A673 (cell line): ENCODE measurements at regions not wholly inside any gene's neighbourhood (a gene's known extent, or its start where the extent isn't known, plus 50 kb on each side); places are given as distances from the start of the nearest gene placed in this dataset.

Experiments used
- BruUV-seq: library from RNA; stranded (reverse); fragments of 400-500 nt; replicated peaks from 2 replicates; lab custom pipeline; 2021; lab: Mats Ljungman, UMichigan
- CTCF ChIA-PET: fragments of 300-600 bp; sonication (Branson Sonifier 250); formaldehyde crosslinking; loops from one replicate; lab custom pipeline; 2022; ENCODE audit warnings: antibody characterized with exemption; lab: Charles Lee
- POLR2A ChIA-PET: fragments of 300-600 bp; sonication (Branson Sonifier 250); formaldehyde crosslinking; loops from one replicate; lab custom pipeline; 2022; ENCODE audit warnings: antibody characterized with exemption; ENCODE audit not compliant: low non-redundant PET; lab: Charles Lee
- DNase-seq: peaks from one replicate; pipeline ENCODE4 v3.0.0-alpha.2; 2015; ENCODE audit warnings: low spot score
- H3K27ac ChIP-seq: fragments of 200-600 bp; sonication (generic); 2 replicates; pipeline ENCODE4 v1.5.1; 2016; ENCODE audit warnings: mixed run types, low read depth, mild to moderate bottlenecking, mixed read lengths, antibody characterized with exemption, low read length; ENCODE audit not compliant: poor library complexity, severe bottlenecking
- H3K27me3 ChIP-seq: fragments of 200-600 bp; sonication (generic); replicated peaks from 2 replicates; pipeline ENCODE4 v1.6.1; 2017; ENCODE audit warnings: mixed run types, low read depth, mild to moderate bottlenecking, mixed read lengths, antibody characterized with exemption, low read length; ENCODE audit not compliant: insufficient read depth, poor library complexity
- H3K36me3 ChIP-seq: fragments of 200-600 bp; sonication (generic); 2 replicates; pipeline ENCODE4 v1.6.1; 2016; ENCODE audit warnings: mixed run types, mild to moderate bottlenecking, mixed read lengths, antibody characterized with exemption, low read length; ENCODE audit not compliant: insufficient read depth, poor library complexity, severe bottlenecking
- H3K4me1 ChIP-seq: fragments of 200-600 bp; sonication (generic); 2 replicates; pipeline ENCODE4 v1.6.1; 2017; ENCODE audit warnings: mixed run types, mild to moderate bottlenecking, mixed read lengths, antibody characterized with exemption, low read length; ENCODE audit not compliant: insufficient read depth, poor library complexity, severe bottlenecking
- H3K4me3 ChIP-seq: fragments of 200-600 bp; sonication (generic); 2 replicates; pipeline ENCODE4 v1.5.1; 2016; ENCODE audit warnings: low read depth, mixed run types, mild to moderate bottlenecking, mixed read lengths, low read length; ENCODE audit not compliant: poor library complexity, severe bottlenecking
- H3K9me3 ChIP-seq: fragments of 200-600 bp; sonication (generic); 2 replicates; pipeline ENCODE4 v1.6.1; 2016; ENCODE audit warnings: mixed run types, low read depth, mild to moderate bottlenecking, mixed read lengths, antibody characterized with exemption, low read length; ENCODE audit not compliant: poor library complexity, severe bottlenecking
- EZH2 ChIP-seq: fragments of 200-600 bp; sonication (generic); IDR thresholded peaks from 2 replicates; pipeline ENCODE4 v1.6.1; 2017; ENCODE audit warnings: borderline replicate concordance, low read depth, mild to moderate bottlenecking, mixed read lengths, antibody characterized with exemption, low read length; ENCODE audit not compliant: poor library complexity, severe bottlenecking
- intact Hi-C: fragments of 100-400 bp; cut with micrococcal nuclease; formaldehyde crosslinking; loops from one replicate; pipeline ENCODE4 v1.10.0; 2022; ENCODE audit not compliant: unreplicated experiment
- TF ChIP-seq, protein P1 (sequence below): fragments of 300-800, 200-600 bp; sonication (generic); conservative IDR thresholded peaks from 2 replicates; pipeline ENCODE4 v1.5.1; 2017; ENCODE audit warnings: low read depth, mild to moderate bottlenecking, antibody characterized with exemption, low read length, moderate library complexity, mixed read lengths

DNA sequence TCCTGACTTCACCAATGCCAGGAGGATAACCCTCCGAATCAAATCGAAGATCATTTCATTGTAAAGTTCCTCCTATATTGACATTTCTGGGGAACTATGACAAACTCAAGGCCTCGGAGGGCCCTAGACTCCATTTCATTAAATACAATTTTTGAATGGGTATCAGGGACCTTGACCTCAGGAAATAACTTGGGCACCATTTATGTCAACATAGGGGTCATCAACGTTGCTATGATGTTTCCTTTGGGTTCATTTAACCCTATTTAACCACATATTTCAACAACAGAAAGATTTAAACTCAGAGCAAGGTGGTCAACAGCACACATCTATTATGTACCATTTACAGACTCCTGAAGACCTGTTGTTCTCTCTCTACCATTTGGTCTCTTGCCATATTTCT, 395.1 kb downstream of the TRIML1 start:
- CTCF ChIA-PET, result no interaction called here
- BruUV-seq, result no TSS peak

DNA sequence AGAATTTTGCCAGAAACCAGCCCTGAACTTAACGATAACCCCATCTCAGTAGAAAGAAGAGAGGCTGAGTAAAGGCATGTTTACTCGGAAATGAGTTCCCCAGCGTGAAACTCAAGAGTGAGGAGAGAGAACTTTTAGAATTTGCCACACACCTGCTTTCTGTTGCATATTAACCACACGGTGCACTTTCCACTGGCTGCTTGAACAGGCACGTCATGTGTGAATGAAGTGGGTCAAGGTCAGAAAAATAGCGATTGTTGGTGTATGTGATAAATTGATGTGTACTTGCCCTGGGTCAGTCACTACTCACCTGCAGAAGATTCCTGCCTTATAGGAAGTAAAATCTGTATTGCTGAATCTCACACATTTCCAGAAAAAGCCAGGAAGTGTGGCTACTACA, 395.7 kb downstream of the TRIML1 start:
- H3K4me1 ChIP-seq, result no peaks in the 10 kb centered on the region
- ChIA-PET CTCF (no interaction called here), POLR2A (no interaction called here)
- no TSS peak for BruUV-seq
- DNase-seq, result no peak
- H3K9me3 ChIP-seq, result no peaks in the 10 kb centered on the region
- no peaks in the 10 kb centered on the region for H3K27me3 ChIP-seq
- H3K27ac ChIP-seq, result no peak overlapping the region
- no peaks in the 10 kb centered on the region for H3K36me3 ChIP-seq
- no peak for TF ChIP-seq EZH2
- TF ChIP-seq, protein P1, sequence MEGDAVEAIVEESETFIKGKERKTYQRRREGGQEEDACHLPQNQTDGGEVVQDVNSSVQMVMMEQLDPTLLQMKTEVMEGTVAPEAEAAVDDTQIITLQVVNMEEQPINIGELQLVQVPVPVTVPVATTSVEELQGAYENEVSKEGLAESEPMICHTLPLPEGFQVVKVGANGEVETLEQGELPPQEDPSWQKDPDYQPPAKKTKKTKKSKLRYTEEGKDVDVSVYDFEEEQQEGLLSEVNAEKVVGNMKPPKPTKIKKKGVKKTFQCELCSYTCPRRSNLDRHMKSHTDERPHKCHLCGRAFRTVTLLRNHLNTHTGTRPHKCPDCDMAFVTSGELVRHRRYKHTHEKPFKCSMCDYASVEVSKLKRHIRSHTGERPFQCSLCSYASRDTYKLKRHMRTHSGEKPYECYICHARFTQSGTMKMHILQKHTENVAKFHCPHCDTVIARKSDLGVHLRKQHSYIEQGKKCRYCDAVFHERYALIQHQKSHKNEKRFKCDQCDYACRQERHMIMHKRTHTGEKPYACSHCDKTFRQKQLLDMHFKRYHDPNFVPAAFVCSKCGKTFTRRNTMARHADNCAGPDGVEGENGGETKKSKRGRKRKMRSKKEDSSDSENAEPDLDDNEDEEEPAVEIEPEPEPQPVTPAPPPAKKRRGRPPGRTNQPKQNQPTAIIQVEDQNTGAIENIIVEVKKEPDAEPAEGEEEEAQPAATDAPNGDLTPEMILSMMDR, result no peak
- intact Hi-C loops, result no loop called here
- H3K4me3 ChIP-seq, result no peak overlapping the region

More for the DNA sequence above, 395.1 kb downstream of the TRIML1 start:
- no peaks in the 10 kb centered on the region for H3K4me1 ChIP-seq
- POLR2A ChIA-PET, result no interaction called here
- H3K27me3 ChIP-seq, result no peaks in the 10 kb centered on the region
- H3K27ac ChIP-seq, result no peak overlapping the region
- intact Hi-C loops, result no loop called here
- H3K4me3 ChIP-seq, result no peak overlapping the region
- TF ChIP-seq, protein P1, result no peak
- no peak for TF ChIP-seq EZH2
- H3K9me3 ChIP-seq, result no peaks in the 10 kb centered on the region
- DNase-seq, result no peak
- H3K36me3 ChIP-seq, result no peaks in the 10 kb centered on the region

DNA sequence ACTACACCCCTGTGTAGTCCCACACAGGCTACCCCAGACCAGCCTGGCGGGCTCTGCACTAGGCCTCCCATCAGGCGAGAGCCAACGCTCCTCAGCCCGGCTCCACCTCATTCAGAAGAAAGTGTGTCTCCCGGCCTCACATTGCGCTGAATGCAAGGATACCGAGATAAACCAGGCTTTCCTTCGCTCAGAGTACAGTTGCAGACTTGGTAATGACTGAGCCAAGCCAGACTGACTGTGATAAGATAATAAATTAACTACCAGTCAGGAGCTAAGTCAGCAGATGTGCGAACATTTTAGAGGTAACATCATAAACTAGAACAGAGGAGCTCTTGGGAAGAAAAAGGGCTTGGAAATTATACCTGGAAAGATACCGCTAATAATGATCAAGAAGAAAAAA, 397.6 kb downstream of the TRIML1 start:
- intact Hi-C loops, result no loop called here
- Histone ChIP-seq H3K27ac (no peak overlapping the region), H3K4me1 (no peaks in the 10 kb centered on the region), H3K4me3 (no peak overlapping the region), H3K9me3 (no peaks in the 10 kb centered on the region), H3K36me3 (no peaks in the 10 kb centered on the region), H3K27me3 (no peaks in the 10 kb centered on the region)
- CTCF ChIA-PET, result no interaction called here
- TF ChIP-seq, protein P1, result no peak
- TF ChIP-seq EZH2, result no peak
- no TSS peak for BruUV-seq
- no peak for DNase-seq
- POLR2A ChIA-PET, result no interaction called here
